ENCODE measurements at regions not wholly inside any gene's neighbourhood (a gene's known extent, or its start where the extent isn't known, plus 50 kb on each side); places are given as distances from the start of the nearest gene placed in this dataset.

DNA sequence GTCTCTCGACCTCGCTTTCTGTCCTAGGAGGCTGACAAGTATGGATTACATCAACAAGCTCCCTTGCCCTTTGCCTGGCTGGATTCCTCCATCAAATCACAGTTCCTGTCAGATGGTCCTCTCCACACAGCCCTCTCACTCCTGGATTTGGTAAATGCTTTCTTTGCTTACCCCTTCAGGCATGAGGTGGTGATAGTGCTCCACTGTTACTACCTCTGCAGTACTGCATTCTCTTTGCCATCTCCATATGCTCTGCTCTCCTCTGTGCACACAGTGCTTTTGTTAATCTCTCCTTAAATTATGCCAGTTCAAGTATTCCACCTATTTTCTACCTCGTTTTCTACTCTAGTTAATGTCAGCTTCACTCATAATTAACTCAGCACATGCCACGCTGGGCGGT, 279.2 kb downstream of the DMAC1 start:
- no peak overlapping the region for H2BK12ac ChIP-seq (ENCODE audit: low read depth, low read length)
- no peaks in the 10 kb centered on the region for H3K36me3 ChIP-seq (ENCODE audit: control insufficient read depth in 2 of 4, insufficient read depth in 4 of 4, low read length in 3 of 4)
- no peak overlapping the region for H3K4ac ChIP-seq (replicated peaks; ENCODE audit: insufficient read length, low read depth, low read length)
- no peak overlapping the region for H2BK20ac ChIP-seq (ENCODE audit: low read length)
- no peak overlapping the region for H3K56ac ChIP-seq (replicated peaks; ENCODE audit: insufficient read length, low read depth, low read length)
- H4K8ac ChIP-seq (ENCODE audit: extremely low read depth, insufficient read depth, low read length) = no peak overlapping the region
- no peaks in the 10 kb centered on the region for H3K4me1 ChIP-seq (replicated peaks in 1 of 4; ENCODE audit: control insufficient read depth in 3 of 4, insufficient read depth in 4 of 4, low read length in 3 of 4)
- H4K91ac ChIP-seq (replicated peaks; ENCODE audit: insufficient read length, low read length) = no peak overlapping the region
- FAIRE-seq (no peak), DNase-seq (ENCODE audit: low read depth in 1 of 2, low spot score in 2 of 2) (no peak)
- ChIA-PET POLR2A (ENCODE audit: partially characterized antibody) (no interaction called here), CTCF (ENCODE audit: partially characterized antibody) (interaction anchor here (1.3 kb wide), 2 partner anchors 11 to 22 kb away, joined by 3 to 4 read pairs; no protein-coding TSS in a partner anchor)
- H3K14ac ChIP-seq (ENCODE audit: insufficient read length) = no peak overlapping the region
- H3K23me2 ChIP-seq (ENCODE audit: low read depth, low read length) = no peaks in the 10 kb centered on the region
- H3K27me3 ChIP-seq (replicated peaks in 1 of 4; ENCODE audit: control insufficient read depth in 3 of 4, extremely low read depth in 1 of 4, insufficient read depth in 3 of 4, low read length in 3 of 4) = no peaks in the 10 kb centered on the region
- H3K9me3 ChIP-seq (ENCODE audit: insufficient read depth in 2 of 2, low read depth in 1 of 2, low read length in 1 of 2) = no peaks in the 10 kb centered on the region
- no peaks in the 10 kb centered on the region for H3K79me2 ChIP-seq (ENCODE audit: control insufficient read depth in 1 of 2, insufficient read depth in 2 of 2, low read length in 2 of 2)
- WGBS, 2 experiments (ENCODE audit: extremely low coverage in 1 of 2, insufficient coverage in 1 of 2, insufficient read length in 1 of 2, insufficient replicate concordance in 2 of 2, low coverage in 1 of 2, low lambda C conversion rate in 2 of 2, missing lambda C conversion rate in 1 of 2) = 85% methylated on average over 5 of the region's 5 CpGs; no CpG with 5 or more reads in 1 of the 2 experiments
- no peak overlapping the region for H3K4me2 ChIP-seq (ENCODE audit: insufficient read depth in 1 of 2, low read depth in 2 of 2, low read length in 2 of 2)
- H2BK15ac ChIP-seq (ENCODE audit: low read length) = no peak overlapping the region
- H3K79me1 ChIP-seq (ENCODE audit: low read depth, low read length) = no peaks in the 10 kb centered on the region
- H3K23ac ChIP-seq (ENCODE audit: insufficient read length) = no peak overlapping the region
- H2AK5ac ChIP-seq (ENCODE audit: low read depth, low read length) = no peak overlapping the region
- H3K27ac ChIP-seq (ENCODE audit: low read depth, low read length) = no peak overlapping the region
- peak in 1 of 2 experiments; percentile 31; a peak in 3 of 4 replicates for TF ChIP-seq RAD21 (IDR thresholded peaks at IDR 0.05 in 1 of 2, conservative IDR thresholded peaks at IDR 0.05 in 1 of 2; ENCODE audit: low read depth in 2 of 2, low read length in 2 of 2)
- no peak for TF ChIP-seq SIX5 (IDR thresholded peaks at IDR 0.05; ENCODE audit: low read depth, low read length)
- no peak overlapping the region for H3K18ac ChIP-seq (ENCODE audit: extremely low read depth, low read length)
- no peaks in the 10 kb centered on the region for H4K20me1 ChIP-seq (replicated peaks in 1 of 2; ENCODE audit: control insufficient read depth in 1 of 2, insufficient read depth in 2 of 2, low read length in 2 of 2)
- H4K5ac ChIP-seq (ENCODE audit: insufficient read length, low read depth, low read length) = no peak overlapping the region
- H3K4me3 ChIP-seq (ENCODE audit: extremely low read depth in 1 of 4, insufficient read depth in 2 of 4, low read depth in 3 of 4, low read length in 4 of 4) = no peak overlapping the region
- peak overlapping the region; percentile 38; the same call in 1 of the 2 replicates for H2AFZ ChIP-seq (ENCODE audit: low read length)
- no peak overlapping the region for H2BK5ac ChIP-seq (ENCODE audit: low read depth, low read length)
- H3K9ac ChIP-seq (replicated peaks in 1 of 4; ENCODE audit: extremely low read depth in 1 of 4, low read depth in 3 of 4, low read length in 3 of 4) = no peak overlapping the region
- no peak overlapping the region for H2BK120ac ChIP-seq (replicated peaks; ENCODE audit: low read depth, low read length)

Data from H1 (cell line).